ENCODE measurements at regions not wholly inside any gene's neighbourhood (a gene's known extent, or its start where the extent isn't known, plus 50 kb on each side); places are given as distances from the start of the nearest gene placed in this dataset.

DNA sequence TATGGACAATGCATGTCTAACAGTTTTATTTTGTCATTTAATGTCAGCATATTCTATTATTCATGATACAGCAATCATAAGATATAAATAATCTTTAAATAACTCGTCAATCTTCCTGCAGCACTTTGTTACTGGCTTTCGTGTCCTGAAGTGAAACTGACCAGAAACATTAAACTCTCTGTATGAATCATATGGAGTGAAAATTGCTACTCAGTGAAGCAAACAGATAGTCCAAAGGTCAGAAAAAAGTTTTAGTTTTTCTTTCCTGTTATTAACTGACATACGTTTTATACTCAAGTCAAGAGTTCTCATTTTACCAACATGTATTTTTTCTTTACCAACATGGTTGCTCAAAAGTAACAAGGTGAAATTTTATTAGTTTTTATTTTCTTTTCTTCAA lies 106.8 kb upstream of the GALNT5 start:
- DNase-seq (ENCODE audit: low spot score) = no peak

DNA sequence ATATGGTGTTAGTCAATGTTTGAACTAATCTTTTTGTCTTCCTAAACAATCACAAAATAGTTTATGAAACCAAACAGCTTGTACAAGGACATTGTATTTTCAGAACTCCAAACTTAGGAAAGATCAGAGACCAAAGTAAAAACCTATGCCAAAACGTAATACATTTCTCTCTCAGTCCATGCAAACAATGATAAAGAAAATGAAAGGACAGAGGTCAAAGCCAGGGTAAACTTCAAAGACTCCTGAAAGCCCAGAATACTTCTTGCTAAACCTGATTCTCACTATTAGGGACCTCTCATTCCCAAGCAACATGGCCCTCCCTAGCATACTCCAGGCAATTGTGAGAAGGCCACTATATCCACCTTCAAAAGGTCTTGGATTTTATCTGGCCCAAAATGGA lies 105.1 kb upstream of the GALNT5 start:
- DNase-seq (ENCODE audit: low spot score) = no peak

DNA sequence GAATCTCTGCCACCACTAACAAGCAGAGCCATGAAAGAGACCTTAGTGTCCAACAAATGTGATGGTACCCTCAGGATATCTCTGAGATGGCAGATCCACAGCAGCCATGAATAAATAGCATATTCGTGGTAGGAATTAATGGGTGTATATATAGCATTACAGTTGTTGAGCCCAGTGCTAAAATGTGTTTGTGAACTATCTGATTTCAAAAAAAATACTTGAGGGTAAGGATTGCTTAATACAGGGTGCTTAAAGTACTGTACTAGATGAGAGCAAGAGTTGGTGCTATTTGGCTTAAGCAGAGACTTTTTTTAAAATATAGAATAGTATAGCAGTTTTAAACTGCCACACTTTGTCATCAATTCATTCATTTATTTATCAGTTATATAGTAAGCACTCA lies 101.5 kb upstream of the GALNT5 start:
- no peak for DNase-seq (ENCODE audit: low spot score)

DNA sequence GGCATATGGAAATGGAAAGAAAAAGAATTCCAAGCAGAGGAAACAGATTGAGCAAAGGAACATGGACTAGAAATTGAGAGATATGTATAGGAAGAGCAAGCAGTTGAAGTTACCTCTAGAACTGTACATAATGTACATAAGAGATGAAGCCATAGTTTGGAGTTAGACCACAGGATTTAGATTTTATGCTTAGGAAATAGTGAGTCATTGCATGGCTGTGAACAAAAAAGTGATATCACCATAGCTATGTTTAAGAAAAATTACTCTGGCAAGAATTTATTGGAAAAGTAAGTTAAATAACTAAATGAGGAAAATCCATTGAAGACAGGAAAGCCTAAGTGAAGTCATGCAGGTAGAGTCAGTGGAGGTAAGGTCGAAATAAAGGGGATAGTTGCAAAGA lies 99.4 kb upstream of the GALNT5 start:
- DNase-seq (ENCODE audit: low spot score) = no peak

DNA sequence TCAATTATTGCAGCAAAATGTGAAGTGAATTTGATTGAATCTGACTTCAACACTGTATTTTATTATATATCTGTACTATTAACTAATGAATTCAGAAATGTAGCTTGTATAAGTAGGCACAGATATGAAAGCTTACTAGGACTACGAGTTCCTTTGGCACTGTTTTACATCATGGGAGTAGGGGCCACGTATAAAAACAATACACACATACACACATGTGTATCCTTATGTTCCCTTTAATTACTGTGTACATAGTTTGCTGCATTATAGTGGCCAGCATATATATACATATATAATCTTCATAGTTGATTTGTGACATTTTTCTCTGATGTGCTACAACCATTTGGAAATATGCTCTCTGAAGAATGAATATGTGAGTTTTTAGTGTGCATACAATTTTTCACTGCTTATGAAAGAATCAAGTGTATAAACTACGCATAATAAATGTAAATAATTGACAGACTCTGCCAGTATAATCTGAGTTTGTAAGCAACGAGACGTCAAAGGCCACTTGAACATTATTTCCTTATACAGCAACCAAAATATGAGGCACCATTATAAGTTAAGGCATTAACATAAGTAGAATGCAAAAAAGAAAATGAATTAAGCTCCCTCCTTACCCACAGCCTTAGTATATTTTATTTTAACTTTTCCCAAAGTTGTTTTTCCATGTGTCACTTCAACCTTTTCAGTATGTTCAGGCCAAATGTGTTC lies 98.1 kb upstream of the GALNT5 start:
- no peak for DNase-seq (ENCODE audit: low spot score)

DNA sequence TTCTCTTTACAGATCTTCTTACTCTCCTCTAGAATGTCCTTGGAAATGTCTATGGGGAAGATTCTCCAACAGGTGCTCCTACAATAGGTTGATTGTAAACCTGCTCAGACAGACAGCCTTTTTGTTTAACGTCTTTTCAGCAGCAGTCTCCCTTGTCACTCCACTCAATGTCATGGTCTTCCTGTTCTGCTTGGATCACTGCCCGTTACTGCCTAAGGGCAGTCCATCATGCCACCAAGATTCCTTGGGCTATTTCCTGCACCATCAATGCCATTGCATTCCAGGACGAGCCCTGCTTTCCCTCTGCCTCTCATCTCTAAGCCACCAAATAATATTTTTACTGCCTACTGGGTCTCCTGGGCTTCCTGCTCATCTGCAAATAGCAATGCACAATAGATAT lies 97.4 kb upstream of the GALNT5 start:
- DNase-seq (ENCODE audit: low spot score) = no peak

DNA sequence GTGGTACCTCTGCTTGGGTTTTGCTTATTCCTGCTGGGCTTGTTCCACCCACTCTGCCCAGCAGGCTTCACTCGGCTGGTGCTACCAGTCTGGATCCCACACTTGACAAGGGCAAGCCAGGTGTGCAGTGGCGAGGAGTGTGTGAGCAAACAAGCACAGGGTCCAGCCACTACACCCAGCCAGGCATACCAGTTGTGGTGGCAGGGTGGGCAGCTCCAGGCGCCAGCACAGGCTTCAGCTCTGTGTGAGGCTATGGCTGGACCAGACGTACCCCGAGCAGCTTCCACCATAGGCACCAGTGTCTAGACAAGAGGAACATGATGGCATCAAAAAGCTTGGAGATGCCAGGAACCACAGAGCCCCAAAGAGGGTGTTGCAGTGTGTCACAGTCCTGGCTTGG lies 93.1 kb upstream of the GALNT5 start:
- DNase-seq (ENCODE audit: low spot score) = no peak

DNA sequence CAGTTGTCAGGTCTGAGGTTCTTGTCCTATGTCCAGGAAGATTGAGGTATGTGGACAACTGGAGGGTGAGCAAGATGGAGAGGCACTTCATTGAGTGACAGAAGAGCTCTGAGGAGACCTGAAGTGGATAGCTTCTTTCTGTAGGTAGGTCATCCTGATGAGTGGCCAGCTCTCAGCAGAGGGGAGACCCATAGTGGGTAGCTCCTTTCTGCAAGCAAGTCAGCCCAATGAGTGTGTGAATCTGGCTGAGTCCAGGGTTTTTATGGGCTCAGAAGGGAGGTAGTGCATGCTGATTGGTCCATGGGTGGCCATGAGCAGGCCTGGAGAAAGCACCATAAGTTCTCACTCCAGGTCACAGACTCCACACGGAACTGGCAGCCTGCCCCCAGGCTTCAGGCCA lies 92.6 kb upstream of the GALNT5 start:
- DNase-seq (ENCODE audit: low spot score) = no peak

DNA sequence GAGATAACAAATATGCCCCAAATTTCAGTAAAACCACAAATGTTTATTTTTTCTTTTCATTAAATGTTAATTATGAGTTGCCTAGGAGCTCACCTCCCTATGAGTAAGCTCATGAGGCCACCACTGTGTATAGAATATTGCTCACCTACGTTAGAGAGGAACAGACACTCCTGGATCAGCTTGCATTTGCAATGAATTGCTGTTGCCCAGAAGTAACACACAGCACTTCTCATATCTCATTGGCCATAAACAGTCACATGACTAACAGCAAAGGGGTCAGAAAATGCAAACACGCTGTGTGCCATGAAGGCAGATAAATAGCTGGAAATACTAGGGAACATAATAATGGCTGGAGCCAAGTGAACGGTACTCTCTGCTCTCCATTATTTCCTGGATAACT lies 89.0 kb upstream of the GALNT5 start:
- DNase-seq (ENCODE audit: low spot score) = no peak

DNA sequence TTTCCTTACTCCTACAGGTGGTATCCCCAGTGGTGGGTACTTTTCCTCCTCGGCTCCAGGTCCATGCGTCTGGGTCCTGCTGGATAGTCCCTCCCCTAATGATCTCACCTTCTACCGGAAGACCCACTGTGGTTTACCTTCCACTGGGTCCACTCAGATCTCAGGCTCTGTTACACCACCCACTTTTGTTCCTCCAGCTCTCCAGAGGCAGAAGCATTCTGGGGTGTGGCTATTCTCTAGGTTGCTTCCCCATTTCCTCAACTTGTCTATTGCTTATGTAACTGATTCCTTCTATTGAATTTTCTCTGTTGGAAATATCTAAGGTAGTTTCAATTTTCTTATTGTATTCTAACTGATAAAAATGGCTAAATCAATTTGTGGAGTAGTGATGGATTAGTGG lies 87.6 kb upstream of the GALNT5 start:
- DNase-seq (ENCODE audit: low spot score) = no peak

DNA sequence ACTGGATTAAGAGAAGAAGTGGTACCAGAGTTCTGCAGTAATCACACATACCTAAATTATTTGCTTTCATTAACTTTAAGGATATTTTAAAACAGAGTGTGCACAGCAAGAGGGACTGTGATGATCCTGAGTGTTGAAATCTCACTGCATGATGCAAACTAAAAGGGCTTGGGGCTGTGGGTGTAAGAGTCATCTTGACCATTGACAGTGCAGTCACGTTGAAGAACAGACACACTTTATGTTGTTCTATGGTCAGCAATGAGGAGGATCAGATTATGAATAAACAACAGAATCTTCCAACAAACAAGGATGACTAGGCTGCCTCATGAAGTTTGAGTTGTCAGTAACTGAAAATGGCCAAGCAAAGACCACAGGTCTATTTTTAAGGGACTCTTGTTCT lies 87.2 kb upstream of the GALNT5 start:
- no peak for DNase-seq (ENCODE audit: low spot score)

DNA sequence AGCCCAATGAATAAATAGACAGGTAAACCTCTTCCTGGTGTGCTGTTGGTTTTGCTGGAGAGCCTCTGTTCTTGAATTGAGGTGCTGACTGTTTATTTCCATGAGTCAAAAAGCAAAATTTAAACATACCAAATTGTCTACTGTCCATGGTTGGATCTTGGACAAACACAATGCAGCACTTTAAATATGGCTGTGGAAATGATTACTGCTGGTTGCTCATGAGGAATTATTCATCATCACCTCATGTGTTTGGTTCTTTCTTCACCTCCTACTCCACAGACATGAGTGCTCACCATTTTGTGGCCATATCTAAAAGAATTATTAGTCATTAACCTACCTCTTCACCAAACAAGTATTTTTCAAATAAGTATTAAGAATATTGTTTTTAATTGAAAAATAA lies 85.3 kb upstream of the GALNT5 start:
- DNase-seq (ENCODE audit: low spot score) = no peak

DNA sequence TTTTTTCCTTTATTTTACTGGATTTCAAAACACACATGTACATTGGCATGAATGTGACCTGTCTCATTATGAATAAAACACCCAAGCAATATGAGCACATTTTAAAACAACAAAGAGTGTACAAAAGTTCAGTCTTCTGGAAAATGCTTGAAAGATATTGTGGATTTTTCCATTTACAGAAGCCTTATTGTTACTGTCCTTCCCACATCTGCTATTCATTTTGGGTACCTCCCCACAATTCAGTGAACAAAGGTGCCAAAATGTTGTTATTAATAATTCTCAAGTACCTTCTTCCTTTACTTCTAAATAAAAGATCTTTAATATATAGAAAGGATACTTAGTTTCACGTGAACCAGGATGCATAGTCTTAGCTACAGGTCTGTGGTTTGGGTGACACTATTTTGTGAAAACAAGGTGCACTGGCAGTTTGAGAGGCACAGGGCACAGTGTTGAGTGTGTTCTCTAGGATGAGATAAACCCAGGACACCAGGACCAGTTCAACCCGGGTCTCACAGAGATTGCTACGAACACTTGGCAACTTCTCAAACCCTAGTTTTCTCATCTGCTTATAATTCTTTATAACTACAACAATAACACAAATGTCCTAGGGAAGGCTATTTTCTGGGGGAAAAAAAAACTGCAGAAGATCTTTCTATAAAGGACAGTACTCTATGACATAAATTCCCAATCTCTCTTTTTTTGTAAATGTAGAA lies 84.5 kb upstream of the GALNT5 start:
- no peak for DNase-seq (ENCODE audit: low spot score)

DNA sequence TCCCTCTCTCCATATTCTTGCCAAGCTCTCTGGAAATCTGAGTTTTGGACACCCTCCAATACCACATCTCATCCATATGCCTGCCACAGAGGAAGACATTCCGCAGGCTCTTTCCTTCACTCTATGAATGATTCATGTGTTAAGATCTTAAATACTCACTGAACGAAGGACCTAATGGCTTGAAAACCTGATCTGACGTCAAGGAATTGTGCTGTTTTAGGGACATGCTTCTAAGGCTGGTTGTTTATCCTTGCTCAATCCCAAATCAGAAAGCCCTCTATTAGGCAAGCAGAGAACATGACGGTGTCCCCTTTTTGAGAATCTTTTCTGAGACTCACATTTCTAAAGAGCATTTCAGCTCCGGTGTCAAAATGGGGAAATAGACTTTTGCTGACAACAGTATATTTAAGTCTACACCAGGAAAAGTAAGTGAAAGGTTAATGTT lies 83.7 kb upstream of the GALNT5 start:
- peak; percentile 25 for DNase-seq (ENCODE audit: low spot score)

DNA sequence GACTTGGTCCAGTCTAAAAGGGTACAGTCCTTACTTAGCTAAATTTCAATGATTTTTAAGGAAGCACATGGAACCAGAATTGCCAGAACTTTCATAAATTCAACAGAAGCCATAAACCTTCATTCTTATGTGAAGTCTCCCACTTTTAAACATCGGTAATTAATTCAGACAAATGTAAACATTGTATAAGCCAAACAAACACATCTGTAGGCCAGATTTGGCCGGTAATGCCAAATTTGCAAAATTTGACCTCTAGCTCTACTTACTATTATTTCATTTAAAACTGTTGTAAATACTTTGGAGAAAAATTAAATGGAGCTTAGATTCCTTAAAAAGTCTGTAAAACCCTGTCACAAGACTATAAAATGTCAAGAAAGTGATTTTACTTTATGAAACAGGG lies 83.2 kb upstream of the GALNT5 start:
- no peak for DNase-seq (ENCODE audit: low spot score)

DNA sequence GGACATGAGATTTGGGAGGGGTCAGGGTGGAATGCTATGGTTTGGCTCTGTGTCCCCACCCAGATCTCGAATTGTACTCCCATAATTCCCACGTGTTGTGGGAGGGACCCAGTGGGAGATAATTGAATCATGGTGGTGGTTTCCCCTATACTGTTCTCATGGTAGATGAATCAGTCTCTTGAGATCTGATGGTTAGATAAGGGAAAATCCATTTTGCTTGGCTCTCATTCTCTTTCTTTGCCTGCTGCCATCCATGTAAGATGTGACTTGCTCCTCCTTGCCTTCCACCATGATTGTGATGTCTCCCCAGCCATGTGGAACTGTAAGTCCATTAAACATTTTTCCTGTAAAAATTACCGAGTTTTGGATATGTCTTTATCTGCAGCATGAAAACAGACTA lies 80.9 kb upstream of the GALNT5 start:
- DNase-seq (ENCODE audit: low spot score) = no peak

DNA sequence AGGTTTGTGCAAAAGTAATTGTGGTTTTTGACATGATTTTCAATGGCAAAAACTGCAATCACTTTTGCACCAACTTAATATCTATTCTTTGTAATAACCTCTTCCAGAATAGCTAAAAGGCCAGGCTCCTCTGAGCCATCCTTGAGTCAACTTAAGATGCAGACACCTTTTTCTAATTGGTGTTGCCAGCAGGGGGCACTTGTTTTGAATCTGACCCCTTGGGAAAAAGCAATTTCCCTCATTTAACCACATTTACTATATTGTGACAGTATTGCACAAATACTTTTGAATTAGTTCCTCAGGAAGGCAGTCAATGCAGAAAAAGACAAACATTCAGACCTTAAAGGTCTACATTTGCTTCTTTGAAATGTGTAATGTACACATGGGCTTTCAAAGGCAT lies 78.6 kb upstream of the GALNT5 start:
- no peak for DNase-seq (ENCODE audit: low spot score)

DNA sequence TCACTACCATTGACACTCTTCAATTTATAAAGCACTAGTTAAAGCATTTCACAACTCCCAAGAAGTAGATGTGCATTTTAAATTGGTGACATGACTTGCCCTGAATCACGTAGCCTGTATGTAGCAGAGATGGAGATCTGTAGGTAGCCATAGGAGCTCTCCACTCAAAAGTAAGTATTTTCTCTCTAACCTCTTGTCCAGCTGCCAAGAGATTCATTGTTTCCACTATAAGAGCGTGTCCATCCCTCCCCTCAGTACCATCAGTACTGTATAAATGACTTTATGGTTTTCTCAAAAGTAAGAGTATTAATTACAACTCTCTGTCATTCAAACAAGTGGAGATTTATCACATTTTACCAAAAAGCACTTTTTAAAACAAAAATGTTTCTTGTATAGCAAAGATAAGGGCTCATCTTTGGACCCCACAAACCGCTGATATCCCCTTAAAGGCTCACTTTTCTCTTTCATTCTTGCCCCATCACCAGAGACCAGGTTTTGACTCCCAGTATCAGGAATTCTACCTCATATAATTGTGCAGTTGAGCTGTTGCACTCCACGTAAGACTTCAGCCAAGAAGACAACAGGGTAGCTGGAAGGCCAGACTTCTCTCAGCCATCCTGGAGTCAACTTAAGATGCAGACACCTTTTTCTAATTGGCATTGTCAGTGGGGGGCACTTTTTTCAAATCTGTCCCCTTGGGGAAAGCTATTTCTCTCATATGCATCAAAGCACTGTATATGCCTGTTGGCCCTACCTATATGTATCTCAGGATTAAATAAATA lies 78.0 kb upstream of the GALNT5 start:
- no peak for DNase-seq (ENCODE audit: low spot score)

DNA sequence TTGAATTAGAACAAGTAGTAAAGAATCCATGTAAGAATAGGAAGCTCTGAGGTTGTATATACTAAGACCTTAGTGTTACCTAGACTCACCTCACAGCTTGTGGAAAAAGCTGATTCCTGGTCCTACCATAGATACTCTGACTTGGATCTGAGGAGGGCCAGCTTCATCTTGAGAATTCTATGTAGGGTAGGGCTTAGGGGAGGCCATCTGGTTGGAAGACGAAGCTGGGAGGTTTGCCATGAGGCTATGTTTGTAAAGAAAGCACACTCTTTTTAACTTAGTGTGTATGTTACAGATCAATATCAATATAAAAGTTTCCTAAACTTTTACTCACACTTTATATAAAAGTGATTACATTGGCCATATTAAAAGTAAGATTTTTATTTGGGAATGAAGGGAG lies 77.1 kb upstream of the GALNT5 start:
- no peak for DNase-seq (ENCODE audit: low spot score)

DNA sequence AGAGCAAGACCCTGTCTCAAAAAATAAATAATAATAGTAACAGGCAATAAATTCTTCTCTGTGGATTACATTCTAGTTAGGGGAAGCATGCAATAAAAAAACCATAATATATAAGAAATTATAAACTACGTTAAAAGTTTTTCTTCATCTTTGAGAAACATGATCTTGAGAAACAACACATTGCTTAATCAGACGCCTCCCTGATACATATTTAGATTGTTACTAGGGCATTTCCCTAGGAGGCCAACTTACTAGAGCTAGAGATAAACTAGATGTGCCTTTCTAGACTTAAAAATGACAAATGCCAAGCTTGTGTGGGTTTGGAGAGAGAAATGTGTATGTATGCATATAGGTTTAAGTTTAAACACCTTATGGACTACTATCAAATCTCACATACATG lies 76.3 kb upstream of the GALNT5 start:
- no peak for DNase-seq (ENCODE audit: low spot score)

DNA sequence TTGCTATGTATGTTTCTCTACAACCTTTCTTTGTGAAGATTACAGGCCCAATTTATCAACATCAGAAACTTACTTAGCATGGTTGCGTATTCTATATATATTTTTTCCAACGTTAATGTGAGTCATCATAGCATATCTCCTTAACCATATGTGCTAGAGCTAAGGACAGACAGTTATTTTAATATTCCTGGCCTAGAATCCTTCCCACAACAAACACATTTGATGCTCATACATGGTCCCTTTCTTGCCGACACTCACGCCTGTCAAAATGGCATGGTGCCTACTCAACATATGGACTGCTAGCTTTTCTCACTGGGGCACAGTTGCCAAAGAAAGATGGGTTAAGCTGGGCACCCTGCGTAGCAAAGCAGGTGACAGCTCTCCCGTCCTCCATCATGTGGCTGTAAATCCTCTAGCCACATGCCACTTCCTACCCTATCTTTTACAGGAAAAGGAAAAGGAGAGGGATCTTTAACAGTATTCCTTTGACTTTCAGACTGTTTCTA lies 75.2 kb upstream of the GALNT5 start:
- peak; percentile 8 for DNase-seq (ENCODE audit: low spot score)

DNA sequence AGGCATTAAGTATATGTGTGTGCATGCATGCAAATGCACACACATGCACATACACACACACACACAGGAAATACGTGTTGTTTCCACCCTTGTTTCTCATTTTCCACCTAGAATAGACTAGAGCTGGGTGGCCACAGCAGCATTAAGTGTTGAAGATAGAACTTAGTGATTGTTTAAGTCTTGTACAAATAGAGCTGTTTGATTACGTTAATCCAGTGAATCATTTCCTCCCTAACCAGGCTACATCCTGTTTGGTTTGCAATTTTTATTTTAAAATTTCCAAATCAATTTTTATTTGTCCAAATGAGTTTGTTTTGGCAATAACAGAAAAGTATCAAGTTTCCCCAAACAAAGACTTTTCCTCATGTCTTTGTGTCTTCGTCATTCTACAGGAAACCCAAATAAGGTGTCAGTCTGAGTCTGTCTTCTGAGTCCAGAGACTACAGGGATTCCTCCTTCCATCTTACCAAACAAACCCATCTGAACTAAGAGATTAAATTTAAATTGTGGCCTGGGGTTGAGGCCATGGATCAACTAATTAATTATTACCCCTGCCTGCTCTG lies 74.6 kb upstream of the GALNT5 start:
- no peak for DNase-seq (ENCODE audit: low spot score)
